ENCODE measurements at regions not wholly inside any gene's neighbourhood (a gene's known extent, or its start where the extent isn't known, plus 50 kb on each side); places are given as distances from the start of the nearest gene placed in this dataset.

- TF ChIP-seq, protein P1, sequence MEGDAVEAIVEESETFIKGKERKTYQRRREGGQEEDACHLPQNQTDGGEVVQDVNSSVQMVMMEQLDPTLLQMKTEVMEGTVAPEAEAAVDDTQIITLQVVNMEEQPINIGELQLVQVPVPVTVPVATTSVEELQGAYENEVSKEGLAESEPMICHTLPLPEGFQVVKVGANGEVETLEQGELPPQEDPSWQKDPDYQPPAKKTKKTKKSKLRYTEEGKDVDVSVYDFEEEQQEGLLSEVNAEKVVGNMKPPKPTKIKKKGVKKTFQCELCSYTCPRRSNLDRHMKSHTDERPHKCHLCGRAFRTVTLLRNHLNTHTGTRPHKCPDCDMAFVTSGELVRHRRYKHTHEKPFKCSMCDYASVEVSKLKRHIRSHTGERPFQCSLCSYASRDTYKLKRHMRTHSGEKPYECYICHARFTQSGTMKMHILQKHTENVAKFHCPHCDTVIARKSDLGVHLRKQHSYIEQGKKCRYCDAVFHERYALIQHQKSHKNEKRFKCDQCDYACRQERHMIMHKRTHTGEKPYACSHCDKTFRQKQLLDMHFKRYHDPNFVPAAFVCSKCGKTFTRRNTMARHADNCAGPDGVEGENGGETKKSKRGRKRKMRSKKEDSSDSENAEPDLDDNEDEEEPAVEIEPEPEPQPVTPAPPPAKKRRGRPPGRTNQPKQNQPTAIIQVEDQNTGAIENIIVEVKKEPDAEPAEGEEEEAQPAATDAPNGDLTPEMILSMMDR (IDR thresholded peaks at IDR 0.05) = no peak
- no peaks in the 10 kb centered on the region for H3K36me3 Mint-ChIP-seq (ENCODE audit: low read depth)
- no peak overlapping the region for H3K27ac Mint-ChIP-seq
- H3K4me3 Mint-ChIP-seq = no peak overlapping the region
- peaks cover 2% of the 10 kb centered on the region for H3K4me1 Mint-ChIP-seq
- H3K9me3 Mint-ChIP-seq = peaks cover 39% of the 10 kb centered on the region
- DNase-seq = no peak
- peaks cover 5% of the 10 kb centered on the region for H3K27me3 Mint-ChIP-seq (ENCODE audit: low read depth, poor library complexity)
Observed at GRCh38 chr5:3167473-3167872, 416.0 kb upstream of the IRX2 start.

DNA sequence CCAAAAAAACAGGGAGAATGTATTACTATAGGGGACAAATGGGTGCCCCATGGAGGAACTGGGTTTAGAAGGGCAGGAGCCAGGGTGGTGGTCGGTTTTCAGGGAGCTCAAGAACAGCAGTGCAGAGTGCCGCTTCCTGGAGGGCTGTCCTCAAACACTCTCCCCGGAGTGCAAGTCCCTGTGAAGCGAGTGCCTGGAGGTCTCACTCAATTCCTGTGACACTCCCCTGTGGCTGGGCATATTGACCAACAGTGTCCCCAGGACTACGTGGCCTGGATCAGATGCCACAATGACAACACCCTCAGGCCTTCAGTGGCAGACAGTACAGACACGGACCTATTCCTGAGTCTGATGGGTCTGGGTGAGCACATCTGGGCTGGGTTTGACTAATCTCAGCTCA, 412.1 kb upstream of the IRX2 start:
- TF ChIP-seq, protein P1 (IDR thresholded peaks at IDR 0.05) = no peak
- H3K4me3 Mint-ChIP-seq = no peak overlapping the region
- no peaks in the 10 kb centered on the region for H3K36me3 Mint-ChIP-seq (ENCODE audit: low read depth)
- H3K27me3 Mint-ChIP-seq (ENCODE audit: low read depth, poor library complexity) = peaks cover 12% of the 10 kb centered on the region
- H3K4me1 Mint-ChIP-seq = peaks cover 7% of the 10 kb centered on the region
- H3K27ac Mint-ChIP-seq = no peak overlapping the region
- no peak for DNase-seq
- peaks cover 32% of the 10 kb centered on the region for H3K9me3 Mint-ChIP-seq

- Mint-ChIP-seq H3K4me1 (peaks cover 7% of the 10 kb centered on the region), H3K27ac (no peak overlapping the region), H3K27me3 (ENCODE audit: low read depth, poor library complexity) (peaks cover 15% of the 10 kb centered on the region), H3K4me3 (no peak overlapping the region), H3K9me3 (peaks cover 15% of the 10 kb centered on the region), H3K36me3 (ENCODE audit: low read depth) (no peaks in the 10 kb centered on the region)
- TF ChIP-seq, protein P1 (IDR thresholded peaks at IDR 0.05) = no peak
- DNase-seq = no peak
Observed at GRCh38 chr5:3161672-3162071, 410.2 kb upstream of the IRX2 start.

DNA sequence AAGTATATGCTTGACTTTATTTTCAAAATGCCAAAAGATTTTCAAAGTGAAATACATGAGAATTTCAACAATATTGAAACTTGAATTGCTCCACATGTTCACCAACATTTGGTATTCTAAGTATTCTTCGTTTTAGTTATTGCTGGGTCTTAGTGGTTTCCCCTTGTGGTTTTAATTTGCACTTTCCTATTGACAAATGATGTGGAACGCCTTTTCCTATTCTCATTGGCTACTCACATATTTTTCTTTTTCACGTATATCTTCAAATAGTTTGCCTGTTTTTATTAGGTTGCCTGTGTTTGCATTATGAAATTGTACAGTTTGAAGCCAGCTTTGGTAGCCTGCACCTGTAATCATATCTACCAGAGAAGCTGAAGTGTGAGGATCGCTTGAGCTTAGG, 405.7 kb upstream of the IRX2 start:
- no peak overlapping the region for H3K4me3 Mint-ChIP-seq
- no peaks in the 10 kb centered on the region for H3K9me3 Mint-ChIP-seq
- TF ChIP-seq, protein P1 (IDR thresholded peaks at IDR 0.05) = no peak
- peaks cover 20% of the 10 kb centered on the region for H3K27me3 Mint-ChIP-seq (ENCODE audit: low read depth, poor library complexity)
- no peak overlapping the region for H3K27ac Mint-ChIP-seq
- H3K4me1 Mint-ChIP-seq = peaks cover 32% of the 10 kb centered on the region
- H3K36me3 Mint-ChIP-seq (ENCODE audit: low read depth) = no peaks in the 10 kb centered on the region
- no peak for DNase-seq

DNA sequence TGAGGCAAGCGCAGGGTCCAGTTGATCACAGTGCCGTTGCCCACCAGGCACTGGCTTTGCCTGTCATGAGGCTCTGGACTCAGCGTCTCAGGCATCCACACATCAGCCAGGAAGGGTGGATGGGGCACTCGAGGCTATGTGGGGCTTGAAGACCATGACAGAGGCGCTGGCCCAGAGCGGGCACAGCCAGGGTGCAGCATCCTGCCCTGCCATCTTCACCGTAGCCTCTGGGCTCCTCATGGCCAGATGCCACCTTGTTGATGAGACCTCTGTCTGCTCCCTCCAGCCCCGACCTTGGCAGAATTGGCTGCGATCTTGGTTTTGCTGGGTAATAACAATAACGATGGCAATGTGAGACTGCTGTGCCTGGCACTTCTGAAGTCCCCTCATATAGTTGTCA, 404.2 kb upstream of the IRX2 start:
- DNase-seq = no peak
- Mint-ChIP-seq H3K4me3 (no peak overlapping the region), H3K27me3 (ENCODE audit: low read depth, poor library complexity) (peaks cover 21% of the 10 kb centered on the region), H3K4me1 (peaks cover 37% of the 10 kb centered on the region), H3K9me3 (peaks cover 3% of the 10 kb centered on the region), H3K36me3 (ENCODE audit: low read depth) (no peaks in the 10 kb centered on the region), H3K27ac (no peak overlapping the region)
- TF ChIP-seq, protein P1 (IDR thresholded peaks at IDR 0.05) = no peak

GRCh38 chr5:3155046-3155445, 403.6 kb upstream of the IRX2 start:
- peaks cover 20% of the 10 kb centered on the region for H3K27me3 Mint-ChIP-seq (ENCODE audit: low read depth, poor library complexity)
- TF ChIP-seq, protein P1 (IDR thresholded peaks at IDR 0.05) = no peak
- H3K27ac Mint-ChIP-seq = no peak overlapping the region
- H3K4me3 Mint-ChIP-seq = no peak overlapping the region
- H3K9me3 Mint-ChIP-seq = peaks cover 4% of the 10 kb centered on the region
- H3K4me1 Mint-ChIP-seq = peaks cover 43% of the 10 kb centered on the region
- DNase-seq = no peak
- no peaks in the 10 kb centered on the region for H3K36me3 Mint-ChIP-seq (ENCODE audit: low read depth)
